Muscle layer of duodenum (tissue), 2 donors: ENCODE measurements at regions not wholly inside any gene's neighbourhood (a gene's known extent, or its start where the extent isn't known, plus 50 kb on each side); places are given as distances from the start of the nearest gene placed in this dataset.

Source experiments
- H3K27ac ChIP-seq: one replicate; pipeline ENCODE4 v1.7.0; 2013; ENCODE audit warnings: mild to moderate bottlenecking, low read length
- H3K27me3 ChIP-seq: one replicate; pipeline ENCODE4 v1.7.0; 2013; ENCODE audit warnings: low read depth, mild to moderate bottlenecking, control low read depth, low read length
- H3K36me3 ChIP-seq, 2 donors: one replicate each; pipeline ENCODE4 v1.7.0; 2013; ENCODE audit warnings: low read length in 2 of 2, control low read depth in 1 of 2, mild to moderate bottlenecking in 1 of 2; ENCODE audit not compliant: insufficient read depth in 2 of 2, control insufficient read depth in 1 of 2
- H3K4me1 ChIP-seq, 2 donors: one replicate each; pipeline ENCODE4 v1.7.0; 2013; ENCODE audit warnings: low read length in 2 of 2, mild to moderate bottlenecking in 2 of 2, control low read depth in 1 of 2, moderate library complexity in 1 of 2; ENCODE audit not compliant: insufficient read depth in 2 of 2, control insufficient read depth in 1 of 2
- H3K4me3 ChIP-seq, 2 donors: one replicate each; pipeline ENCODE4 v1.7.0; 2013; ENCODE audit warnings: low read length in 2 of 2, low read depth in 1 of 2, mild to moderate bottlenecking in 1 of 2
- H3K9me3 ChIP-seq, 2 donors: one replicate each; pipeline ENCODE4 v1.7.0; 2013; ENCODE audit warnings: low read length in 2 of 2, control low read depth in 1 of 2, mild to moderate bottlenecking in 1 of 2; ENCODE audit not compliant: control insufficient read depth in 1 of 2
- donor health status: healthy.

GRCh38 chr9:79037338-79037737, 534.4 kb upstream of the TLE4 start:
- peaks cover 0 to 8% of the 10 kb centered on the region in 2 donors for H3K9me3 ChIP-seq
- H3K36me3 ChIP-seq: no peaks in the 10 kb centered on the region
- no peak overlapping the region for H3K27ac ChIP-seq
- H3K4me1 ChIP-seq: no peaks in the 10 kb centered on the region
- no peak overlapping the region for H3K4me3 ChIP-seq
- H3K27me3 ChIP-seq: no peaks in the 10 kb centered on the region

GRCh38 chr9:79040671-79041070, 531.1 kb upstream of the TLE4 start:
- Histone ChIP-seq H3K4me3 (no peak overlapping the region), H3K27me3 (no peaks in the 10 kb centered on the region), H3K9me3 (no peaks in the 10 kb centered on the region), H3K4me1 (no peaks in the 10 kb centered on the region), H3K27ac (no peak overlapping the region), H3K36me3 (no peaks in the 10 kb centered on the region)

GRCh38 chr9:79041266-79041665, 530.5 kb upstream of the TLE4 start:
- H3K27me3 ChIP-seq: no peaks in the 10 kb centered on the region
- no peaks in the 10 kb centered on the region for H3K36me3 ChIP-seq
- no peak overlapping the region for H3K27ac ChIP-seq
- no peak overlapping the region for H3K4me3 ChIP-seq
- no peaks in the 10 kb centered on the region for H3K4me1 ChIP-seq
- no peaks in the 10 kb centered on the region for H3K9me3 ChIP-seq

GRCh38 chr9:79043916-79044315, 527.8 kb upstream of the TLE4 start:
- Histone ChIP-seq H3K4me1 (no peaks in the 10 kb centered on the region), H3K36me3 (no peaks in the 10 kb centered on the region), H3K27me3 (no peaks in the 10 kb centered on the region), H3K27ac (no peak overlapping the region), H3K9me3 (no peaks in the 10 kb centered on the region), H3K4me3 (no peak overlapping the region)

GRCh38 chr9:79046401-79046800, 525.4 kb upstream of the TLE4 start:
- Histone ChIP-seq H3K4me3 (no peak overlapping the region), H3K36me3 (no peaks in the 10 kb centered on the region), H3K9me3 (no peaks in the 10 kb centered on the region), H3K27me3 (no peaks in the 10 kb centered on the region), H3K27ac (no peak overlapping the region), H3K4me1 (no peaks in the 10 kb centered on the region)

GRCh38 chr9:79049371-79049770, 522.4 kb upstream of the TLE4 start:
- Histone ChIP-seq H3K9me3 (no peaks in the 10 kb centered on the region), H3K4me3 (no peak overlapping the region), H3K27me3 (no peaks in the 10 kb centered on the region), H3K27ac (no peak overlapping the region), H3K4me1 (no peaks in the 10 kb centered on the region), H3K36me3 (no peaks in the 10 kb centered on the region)

- no peaks in the 10 kb centered on the region for H3K36me3 ChIP-seq
- H3K4me1 ChIP-seq: no peaks in the 10 kb centered on the region
- no peak overlapping the region for H3K4me3 ChIP-seq
- H3K27ac ChIP-seq: no peak overlapping the region
- H3K9me3 ChIP-seq: no peaks in the 10 kb centered on the region
- no peaks in the 10 kb centered on the region for H3K27me3 ChIP-seq
Measured at GRCh38 chr9:79053598-79053997, 518.2 kb upstream of the TLE4 start.

- no peaks in the 10 kb centered on the region for H3K4me1 ChIP-seq
- no peaks in the 10 kb centered on the region for H3K27me3 ChIP-seq
- H3K27ac ChIP-seq: no peak overlapping the region
- H3K36me3 ChIP-seq: no peaks in the 10 kb centered on the region
- no peaks in the 10 kb centered on the region for H3K9me3 ChIP-seq
- H3K4me3 ChIP-seq: no peak overlapping the region
Measured at GRCh38 chr9:79054500-79054899, 517.3 kb upstream of the TLE4 start.

- no peak overlapping the region for H3K4me3 ChIP-seq
- no peaks in the 10 kb centered on the region for H3K36me3 ChIP-seq
Measured at GRCh38 chr9:79056041-79056440, 515.7 kb upstream of the TLE4 start.

GRCh38 chr9:79057576-79057975, 514.2 kb upstream of the TLE4 start:
- H3K27me3 ChIP-seq: no peaks in the 10 kb centered on the region
- no peak overlapping the region for H3K4me3 ChIP-seq
- H3K9me3 ChIP-seq: no peaks in the 10 kb centered on the region
- no peaks in the 10 kb centered on the region for H3K36me3 ChIP-seq
- H3K27ac ChIP-seq: no peak overlapping the region
- no peaks in the 10 kb centered on the region for H3K4me1 ChIP-seq

More at GRCh38 chr9:79056041-79056440, 515.7 kb upstream of the TLE4 start:
- H3K27ac ChIP-seq: no peak overlapping the region
- no peaks in the 10 kb centered on the region for H3K4me1 ChIP-seq
- H3K9me3 ChIP-seq: no peaks in the 10 kb centered on the region
- no peaks in the 10 kb centered on the region for H3K27me3 ChIP-seq

- no peaks in the 10 kb centered on the region for H3K9me3 ChIP-seq
- H3K27me3 ChIP-seq: no peaks in the 10 kb centered on the region
- H3K36me3 ChIP-seq: no peaks in the 10 kb centered on the region
- H3K4me1 ChIP-seq: no peaks in the 10 kb centered on the region
- no peak overlapping the region for H3K4me3 ChIP-seq
- no peak overlapping the region for H3K27ac ChIP-seq
Measured at GRCh38 chr9:79060766-79061165, 511.0 kb upstream of the TLE4 start.

GRCh38 chr9:79061752-79062616, 509.8 kb upstream of the TLE4 start:
- H3K4me1 ChIP-seq: no peaks in the 10 kb centered on the region
- no peaks in the 10 kb centered on the region for H3K27me3 ChIP-seq
- H3K9me3 ChIP-seq: no peaks in the 10 kb centered on the region
- H3K36me3 ChIP-seq: no peaks in the 10 kb centered on the region
- H3K4me3 ChIP-seq: no peak overlapping the region
- no peak overlapping the region for H3K27ac ChIP-seq
